ENCODE measurements at regions not wholly inside any gene's neighbourhood (a gene's known extent, or its start where the extent isn't known, plus 50 kb on each side); places are given as distances from the start of the nearest gene placed in this dataset.

DNA sequence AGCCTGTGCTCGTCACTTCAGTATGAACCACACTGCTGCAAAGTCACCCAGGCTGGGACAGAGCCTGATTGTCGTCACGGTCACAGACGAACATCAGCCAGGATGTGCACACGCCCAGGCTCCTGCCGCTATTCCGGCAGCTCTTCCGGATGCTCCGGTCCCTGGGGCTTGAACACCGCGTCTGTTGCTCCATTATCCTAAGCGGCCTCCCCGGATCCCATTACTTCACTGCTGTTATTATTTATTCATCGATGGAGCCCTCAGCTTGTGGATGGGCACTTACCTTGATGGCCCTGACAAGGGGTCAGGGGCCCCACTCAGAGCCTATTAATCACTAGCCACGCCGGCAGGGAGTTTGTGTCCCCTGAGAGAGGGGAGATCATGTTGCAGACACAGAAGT is 120.8 kb upstream of the PCBD1 start:
- no peak for TF ChIP-seq EP300 (IDR thresholded peaks at IDR 0.05; ENCODE audit: borderline replicate concordance)

DNA sequence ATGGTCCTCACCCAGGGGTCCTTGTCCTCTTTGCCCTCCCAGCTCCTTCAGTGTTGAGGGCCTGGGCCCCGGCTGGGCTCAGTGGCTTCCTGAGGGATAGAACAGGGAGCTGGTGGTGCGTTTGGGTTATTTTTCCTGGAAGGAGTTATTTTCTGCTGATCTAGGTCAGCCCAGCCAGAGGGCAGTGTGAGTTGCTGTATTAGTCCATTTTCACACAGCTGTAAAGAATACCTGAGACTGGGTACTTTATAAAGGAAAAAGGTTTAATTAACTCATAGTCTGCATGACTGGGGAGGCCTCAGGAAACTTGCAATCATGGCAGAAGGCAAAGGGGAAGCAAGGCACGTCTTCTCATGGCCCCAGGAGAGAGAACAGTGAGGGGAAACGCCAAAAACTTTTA is 122.4 kb upstream of the PCBD1 start:
- no peak for TF ChIP-seq MAX (IDR thresholded peaks at IDR 0.05)

- TF ChIP-seq ZBTB7A (IDR thresholded peaks at IDR 0.05; ENCODE audit: low read depth) = no peak
- no peak for TF ChIP-seq MAX (IDR thresholded peaks at IDR 0.05)
- no peak for TF ChIP-seq NFIC (IDR thresholded peaks at IDR 0.05)
Measured at GRCh38 chr10:71011141-71011540, 122.8 kb upstream of the PCBD1 start.

DNA sequence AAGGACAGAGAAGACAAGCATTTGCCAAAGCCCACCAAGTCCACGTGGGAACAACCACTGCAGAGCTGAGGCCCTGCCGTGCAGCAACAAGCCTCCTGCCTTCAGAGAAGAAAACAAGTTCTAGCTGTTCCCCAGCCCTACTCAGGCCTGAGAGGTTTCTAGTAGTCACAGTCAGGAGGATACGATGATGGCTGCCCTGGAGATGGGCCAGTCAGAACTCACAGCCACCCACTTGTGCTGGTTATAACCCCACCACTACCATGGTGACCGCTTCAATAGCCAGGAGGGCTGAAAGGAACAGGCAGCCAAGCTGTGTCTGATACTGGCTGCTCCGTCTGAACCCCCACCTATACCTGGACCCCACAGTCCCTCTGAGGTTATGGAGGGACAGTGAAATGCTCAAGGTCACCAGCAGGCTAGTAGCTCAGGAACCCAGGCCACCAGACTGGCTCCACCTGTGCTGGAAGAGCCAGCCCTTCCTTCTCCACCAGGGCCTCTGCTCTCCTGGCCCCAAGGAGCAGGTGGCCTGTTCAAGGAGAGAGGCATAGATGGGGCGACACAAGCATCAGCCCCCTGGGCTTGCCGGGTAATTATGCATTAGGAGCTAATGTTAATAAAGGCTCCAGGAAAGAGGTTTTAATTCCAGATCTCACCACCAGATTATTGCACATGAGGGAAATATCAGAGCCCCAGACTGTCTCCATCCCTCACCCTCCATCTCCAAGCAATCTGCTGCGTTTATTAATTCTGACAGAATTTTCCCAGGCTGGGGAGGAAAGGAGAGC is 125.8 kb upstream of the PCBD1 start:
- TF ChIP-seq NFIC (IDR thresholded peaks at IDR 0.05) (no peak), RAD21 (IDR thresholded peaks at IDR 0.05; ENCODE audit: low read depth) (no peak), FOXM1 (IDR thresholded peaks at IDR 0.05; ENCODE audit: borderline replicate concordance, low read depth) (no peak), CEBPB (IDR thresholded peaks at IDR 0.05) (no peak), REST (IDR thresholded peaks at IDR 0.05; ENCODE audit: low read depth) (no peak), TAF1 (IDR thresholded peaks at IDR 0.05; ENCODE audit: low read depth) (no peak), TCF12 (IDR thresholded peaks at IDR 0.05; ENCODE audit: low read depth) (no peak), ZBTB7A (IDR thresholded peaks at IDR 0.05; ENCODE audit: low read depth) (no peak), TEAD4 (IDR thresholded peaks at IDR 0.05) (no peak), MAX (IDR thresholded peaks at IDR 0.05) (no peak), USF1 (IDR thresholded peaks at IDR 0.05) (no peak), CREB1 (IDR thresholded peaks at IDR 0.05; ENCODE audit: low read depth) (no peak), EGR1 (IDR thresholded peaks at IDR 0.05) (no peak), YY1 (IDR thresholded peaks at IDR 0.05; ENCODE audit: low read depth) (no peak), EP300 (IDR thresholded peaks at IDR 0.05; ENCODE audit: borderline replicate concordance) (no peak)

DNA sequence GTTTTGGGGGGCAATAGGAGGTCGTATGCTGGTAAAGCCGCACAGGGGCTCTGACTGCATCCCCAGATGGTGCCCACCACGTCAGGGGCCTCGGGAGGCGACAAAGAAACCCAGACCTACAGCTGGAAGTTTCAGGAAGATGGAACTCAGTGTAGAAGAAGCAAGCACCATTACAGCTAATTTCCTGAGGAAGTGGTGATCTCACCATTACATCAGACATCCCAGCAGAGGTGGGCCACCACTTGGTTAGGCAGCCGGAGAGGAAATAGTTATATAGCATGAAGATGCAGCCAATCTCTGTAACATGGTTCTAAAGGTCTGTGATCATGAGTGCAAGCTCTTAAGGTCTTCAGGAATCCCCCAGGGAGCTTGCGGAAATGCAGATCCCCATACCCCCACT is 127.3 kb upstream of the PCBD1 start:
- TF ChIP-seq USF1 (IDR thresholded peaks at IDR 0.05) = no peak

DNA sequence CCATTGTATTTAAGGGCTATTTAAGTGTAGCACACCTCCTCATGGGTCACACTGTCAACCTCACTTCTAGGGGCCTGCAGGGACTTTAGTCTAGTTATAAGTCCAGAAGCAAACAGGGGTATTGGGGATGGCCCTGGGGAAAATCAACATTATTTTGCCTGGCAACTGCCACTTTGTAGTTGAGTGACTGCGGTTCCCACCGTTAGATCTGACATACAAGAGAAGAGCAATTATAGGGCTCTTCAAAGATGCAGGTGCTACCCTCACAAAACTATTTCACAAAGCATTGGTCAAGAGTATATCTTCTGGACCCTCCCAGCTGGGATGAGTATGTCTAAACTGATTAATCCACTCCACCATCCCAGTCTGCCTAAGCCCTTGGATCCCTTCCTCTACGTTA is 133.0 kb upstream of the PCBD1 start:
- no peak for TF ChIP-seq NFIC (IDR thresholded peaks at IDR 0.05)

GRCh38 chr10:71023704-71024283 is 135.4 kb upstream of the PCBD1 start:
- no peak for TF ChIP-seq CREB1 (IDR thresholded peaks at IDR 0.05; ENCODE audit: low read depth)
- TF ChIP-seq YY1 (IDR thresholded peaks at IDR 0.05; ENCODE audit: low read depth) = no peak
- no peak for TF ChIP-seq EGR1 (IDR thresholded peaks at IDR 0.05)
- no peak for TF ChIP-seq TAF1 (IDR thresholded peaks at IDR 0.05; ENCODE audit: low read depth)
- no peak for TF ChIP-seq NFIC (IDR thresholded peaks at IDR 0.05)

DNA sequence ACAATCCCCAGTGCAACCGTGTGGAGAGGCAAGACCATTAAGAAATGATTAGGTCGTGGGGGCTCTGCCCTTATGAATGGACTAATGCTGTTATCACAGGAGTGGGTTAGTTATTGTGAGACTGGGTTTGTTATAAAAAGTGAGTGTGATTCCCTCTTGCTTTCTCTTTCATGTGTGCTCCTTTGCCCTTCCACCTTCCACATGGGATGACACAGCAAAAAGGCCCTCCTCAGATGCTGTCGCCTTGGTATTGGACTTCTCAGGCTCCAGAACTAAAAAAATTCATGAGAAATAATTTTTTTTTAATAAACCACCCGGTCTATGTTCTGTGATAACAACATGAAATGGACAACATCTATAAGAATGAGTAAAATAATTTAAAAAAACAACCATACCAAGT is 136.1 kb upstream of the PCBD1 start:
- TF ChIP-seq TEAD4 (IDR thresholded peaks at IDR 0.05) (no peak), NFIC (IDR thresholded peaks at IDR 0.05) (no peak), EP300 (IDR thresholded peaks at IDR 0.05; ENCODE audit: borderline replicate concordance) (no peak), MAX (IDR thresholded peaks at IDR 0.05) (no peak), RAD21 (IDR thresholded peaks at IDR 0.05; ENCODE audit: low read depth) (no peak), TAF1 (IDR thresholded peaks at IDR 0.05; ENCODE audit: low read depth) (no peak), CREB1 (IDR thresholded peaks at IDR 0.05; ENCODE audit: low read depth) (no peak), YY1 (IDR thresholded peaks at IDR 0.05; ENCODE audit: low read depth) (no peak), ZBTB7A (IDR thresholded peaks at IDR 0.05; ENCODE audit: low read depth) (no peak), TCF12 (IDR thresholded peaks at IDR 0.05; ENCODE audit: low read depth) (no peak), EGR1 (IDR thresholded peaks at IDR 0.05) (no peak), REST (IDR thresholded peaks at IDR 0.05; ENCODE audit: low read depth) (no peak), FOXM1 (IDR thresholded peaks at IDR 0.05; ENCODE audit: borderline replicate concordance, low read depth) (no peak), CEBPB (IDR thresholded peaks at IDR 0.05) (no peak), USF1 (IDR thresholded peaks at IDR 0.05) (no peak)

Measured in Ishikawa (cell line).